Prostate gland (tissue), 2 donors: ENCODE measurements at regions not wholly inside any gene's neighbourhood (a gene's known extent, or its start where the extent isn't known, plus 50 kb on each side); places are given as distances from the start of the nearest gene placed in this dataset.

Experiments
- DNase-seq: peaks from one replicate; pipeline ENCODE4 v3.0.0-alpha.2; 2019; ENCODE audit warnings: low spot score
- H3K27ac ChIP-seq, 2 donors: fragments of 200-600 bp; sonication (generic); 2 replicates each; pipeline ENCODE4 v1.5.1; 2017 to 2019
- H3K27me3 ChIP-seq: fragments of 200-600 bp; sonication (generic); replicated peaks from 2 replicates; pipeline ENCODE4 v1.5.1; 2019; ENCODE audit not compliant: insufficient read depth
- H3K36me3 ChIP-seq, 2 donors: fragments of 200-600 bp; sonication (generic); 1 replicate in 1 of 2; 2 replicates in 1 of 2; pipeline versions ENCODE4 v1.5.1 to v1.8.1; 2017 to 2019
- H3K4me1 ChIP-seq: fragments of 200-600 bp; sonication (generic); replicated peaks from 2 replicates; pipeline ENCODE4 v1.5.1; 2019
- H3K4me3 ChIP-seq, 2 donors: fragments of 200-600 bp; sonication (generic); 2 replicates each; pipeline ENCODE4 v1.5.1; 2017 to 2019
- H3K9me3 ChIP-seq: fragments of 200-600 bp; sonication (generic); 2 replicates; pipeline ENCODE4 v1.5.1; 2017
- POLR2A ChIP-seq: fragments of 450-650 bp; IDR thresholded peaks from one replicate; pipeline ENCODE4 v1.6.1; 2016; ENCODE audit warnings: antibody characterized with exemption, mild to moderate bottlenecking
- POLR2AphosphoS5 ChIP-seq: sonication (generic); formaldehyde crosslinking; IDR thresholded peaks from one replicate; pipeline ENCODE4 v1.6.1; 2017; ENCODE audit warnings: antibody characterized with exemption
- WGBS: methylation state at CpG from one replicate; pipeline ENCODE4 v1.1.5; 2018; 5-methylcytosine and 5-hydroxymethylcytosine counted together
- intact Hi-C: fragments of 100-400 bp; cut with DNase I; formaldehyde crosslinking; loops from one replicate; pipeline ENCODE4 v1.14.2; 2022
- TF ChIP-seq, protein P1 (sequence below), 4 experiments: fragments of 200-600 bp in 2 of 4; fragments of 450-650 bp in 2 of 4; sonication (generic) in 2 of 4; IDR thresholded peaks; 1 replicate in 3 of 4; 2 replicates in 1 of 4; pipeline ENCODE4 v1.5.1; 2016 to 2019; ENCODE audit warnings: antibody characterized with exemption in 4 of 4, mild to moderate bottlenecking in 2 of 4, moderate library complexity in 2 of 4

DNA sequence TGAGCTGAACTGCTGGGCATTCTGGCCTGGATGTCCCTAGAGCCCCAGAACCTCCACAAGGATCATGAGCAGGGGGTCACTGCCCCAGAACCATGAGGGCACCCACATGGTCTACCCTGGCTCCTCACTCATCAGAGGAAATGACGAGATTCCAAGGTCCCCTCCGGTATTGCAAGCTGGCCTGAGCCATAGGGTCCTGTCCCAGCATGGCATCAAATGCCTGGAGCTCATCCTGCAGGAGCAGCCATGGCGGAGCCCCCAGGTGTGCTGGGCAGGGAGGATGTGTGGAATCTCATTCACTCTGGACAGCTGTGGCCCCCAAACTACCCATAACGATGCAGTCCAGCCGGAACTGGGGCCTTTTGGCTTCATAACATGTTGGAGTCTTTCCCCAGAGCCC, 66.6 kb upstream of the ANTXRL start:
- TF ChIP-seq, protein P1, sequence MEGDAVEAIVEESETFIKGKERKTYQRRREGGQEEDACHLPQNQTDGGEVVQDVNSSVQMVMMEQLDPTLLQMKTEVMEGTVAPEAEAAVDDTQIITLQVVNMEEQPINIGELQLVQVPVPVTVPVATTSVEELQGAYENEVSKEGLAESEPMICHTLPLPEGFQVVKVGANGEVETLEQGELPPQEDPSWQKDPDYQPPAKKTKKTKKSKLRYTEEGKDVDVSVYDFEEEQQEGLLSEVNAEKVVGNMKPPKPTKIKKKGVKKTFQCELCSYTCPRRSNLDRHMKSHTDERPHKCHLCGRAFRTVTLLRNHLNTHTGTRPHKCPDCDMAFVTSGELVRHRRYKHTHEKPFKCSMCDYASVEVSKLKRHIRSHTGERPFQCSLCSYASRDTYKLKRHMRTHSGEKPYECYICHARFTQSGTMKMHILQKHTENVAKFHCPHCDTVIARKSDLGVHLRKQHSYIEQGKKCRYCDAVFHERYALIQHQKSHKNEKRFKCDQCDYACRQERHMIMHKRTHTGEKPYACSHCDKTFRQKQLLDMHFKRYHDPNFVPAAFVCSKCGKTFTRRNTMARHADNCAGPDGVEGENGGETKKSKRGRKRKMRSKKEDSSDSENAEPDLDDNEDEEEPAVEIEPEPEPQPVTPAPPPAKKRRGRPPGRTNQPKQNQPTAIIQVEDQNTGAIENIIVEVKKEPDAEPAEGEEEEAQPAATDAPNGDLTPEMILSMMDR (IDR thresholded peaks at IDR 0.05) = no peak
- no peak for TF ChIP-seq POLR2A
- no peak for TF ChIP-seq POLR2AphosphoS5
- Histone ChIP-seq H3K36me3 (no peaks in the 10 kb centered on the region), H3K4me1 (no peaks in the 10 kb centered on the region), H3K4me3 (no peak overlapping the region), H3K27ac (no peak overlapping the region), H3K27me3 (no peaks in the 10 kb centered on the region), H3K9me3 (no peaks in the 10 kb centered on the region)
- no peak for DNase-seq
- intact Hi-C loops = loop anchor here (10.0 kb wide), 1 partner anchor 335 kb away; the partner anchor contains the start of gene GPRIN2
- 77% methylated on average over 5 of the region's 5 CpGs for WGBS

GRCh38 chr10:46220872-46221538, 65.8 kb upstream of the ANTXRL start:
- intact Hi-C loops = loop anchor here (10.0 kb wide), 1 partner anchor 334 kb away; the partner anchor contains the start of gene GPRIN2
- Histone ChIP-seq H3K27me3 (no peaks in the 10 kb centered on the region), H3K27ac (no peak overlapping the region), H3K4me3 (no peak overlapping the region), H3K9me3 (no peaks in the 10 kb centered on the region), H3K4me1 (no peaks in the 10 kb centered on the region), H3K36me3 (no peaks in the 10 kb centered on the region)
- WGBS = 79% methylated on average over 9 of the region's 9 CpGs
- no peak for TF ChIP-seq POLR2AphosphoS5
- no peak for TF ChIP-seq POLR2A
- TF ChIP-seq, protein P1 (IDR thresholded peaks at IDR 0.05) = peak in 1 of 4 experiments; percentile 13
- no peak for DNase-seq

DNA sequence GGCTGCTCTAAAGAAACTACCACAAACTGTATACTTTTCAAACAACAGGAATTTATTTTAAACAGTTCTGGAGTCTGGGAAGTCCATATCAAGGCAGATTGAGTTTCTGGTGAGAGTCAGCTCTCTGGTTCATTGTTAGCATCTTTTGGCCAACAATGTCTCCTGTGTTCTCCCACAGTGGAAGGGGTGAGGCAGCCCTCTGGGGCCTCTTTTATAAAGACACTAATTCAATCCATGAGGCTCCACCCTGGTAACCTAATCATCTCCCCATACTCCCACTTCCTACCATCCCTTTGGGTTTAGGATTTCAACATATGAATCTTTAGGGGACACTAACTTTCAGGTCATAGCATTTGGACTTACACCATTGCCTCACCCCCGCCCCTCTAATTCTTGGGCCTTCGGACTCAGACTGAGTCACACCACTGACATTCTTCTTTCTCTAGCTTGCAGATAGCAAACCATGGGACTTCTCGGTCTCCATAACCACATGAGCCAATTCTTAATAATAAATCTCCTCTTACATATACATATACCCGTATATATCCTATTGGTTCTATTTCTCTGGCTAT, 64.3 kb upstream of the ANTXRL start:
- Histone ChIP-seq H3K27ac (no peak overlapping the region), H3K4me1 (no peaks in the 10 kb centered on the region), H3K9me3 (no peaks in the 10 kb centered on the region), H3K4me3 (no peak overlapping the region), H3K27me3 (no peaks in the 10 kb centered on the region), H3K36me3 (no peaks in the 10 kb centered on the region)
- 93% methylated on average over 4 of the region's 4 CpGs for WGBS
- no peak for TF ChIP-seq POLR2AphosphoS5
- TF ChIP-seq POLR2A = no peak
- intact Hi-C loops = loop anchor here (10.0 kb wide), 1 partner anchor 332 kb away; the partner anchor contains the start of gene GPRIN2
- DNase-seq = no peak

- Histone ChIP-seq H3K4me1 (no peaks in the 10 kb centered on the region), H3K27me3 (no peaks in the 10 kb centered on the region), H3K9me3 (no peaks in the 10 kb centered on the region), H3K4me3 (no peak overlapping the region), H3K36me3 (no peaks in the 10 kb centered on the region), H3K27ac (no peak overlapping the region)
- TF ChIP-seq POLR2A (no peak), POLR2AphosphoS5 (no peak)
- TF ChIP-seq, protein P1 (IDR thresholded peaks at IDR 0.05) = no peak
- DNase-seq = no peak
- intact Hi-C loops = loop anchor here (10.0 kb wide), 1 partner anchor 332 kb away; the partner anchor contains the start of gene GPRIN2
- 87% methylated on average over 5 of the region's 5 CpGs for WGBS
These were observed 63.7 kb upstream of the ANTXRL start for GRCh38 chr10:46223064-46223480.

DNA sequence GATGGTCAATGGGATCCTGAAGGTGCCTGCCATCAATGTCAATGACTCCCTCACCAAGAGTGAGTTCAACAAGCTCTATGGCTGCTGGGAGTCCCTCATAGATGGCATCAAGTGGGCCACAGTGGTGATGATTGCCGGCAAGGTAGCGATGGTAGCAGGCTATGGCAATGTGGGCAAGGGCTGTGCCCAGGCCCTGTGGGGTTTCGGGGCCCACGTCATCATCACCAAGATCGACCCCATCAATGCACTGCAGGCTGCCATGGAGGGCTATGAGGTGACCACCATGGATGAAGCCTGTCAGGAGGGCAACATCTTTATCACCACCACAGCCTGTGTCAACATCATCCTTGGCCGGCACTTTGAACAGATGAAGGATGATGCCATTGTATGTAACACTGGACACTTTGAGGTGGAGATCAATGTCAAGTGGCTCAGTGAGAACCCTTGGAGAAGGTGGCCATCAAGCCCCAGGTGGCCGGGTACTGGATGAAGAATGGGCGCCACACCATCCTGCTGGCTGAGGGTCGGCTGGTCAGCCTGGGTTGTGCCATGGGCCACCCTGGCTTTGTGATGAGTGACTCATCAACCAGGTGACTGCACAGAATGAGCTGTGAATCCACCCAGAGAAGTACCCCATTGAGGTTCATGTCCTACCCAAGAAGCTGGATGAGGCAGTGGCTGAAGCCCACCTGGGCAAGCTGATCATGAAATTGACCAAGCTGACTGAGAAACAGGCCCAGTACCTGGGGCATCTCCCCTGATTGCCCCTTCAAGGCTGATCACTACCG, 63.0 kb upstream of the ANTXRL start:
- no peaks in the 10 kb centered on the region for H3K27me3 ChIP-seq
- no peaks in the 10 kb centered on the region for H3K36me3 ChIP-seq
- H3K9me3 ChIP-seq = no peaks in the 10 kb centered on the region
- no peak overlapping the region for H3K27ac ChIP-seq
- no peaks in the 10 kb centered on the region for H3K4me1 ChIP-seq
- WGBS = 97% methylated on average over 10 of the region's 10 CpGs
- TF ChIP-seq, protein P1 (IDR thresholded peaks at IDR 0.05) = no peak
- no peak for TF ChIP-seq POLR2AphosphoS5
- no peak for TF ChIP-seq POLR2A
- no peak overlapping the region for H3K4me3 ChIP-seq
- no peak for DNase-seq
- intact Hi-C loops = loop anchor here (10.0 kb wide), 1 partner anchor 331 kb away; the partner anchor contains the start of gene GPRIN2
